GM21723 (cell line): ENCODE measurements at regions not wholly inside any gene's neighbourhood (a gene's known extent, or its start where the extent isn't known, plus 50 kb on each side); places are given as distances from the start of the nearest gene placed in this dataset.
"Not testable (repeated sequence)": the region's sequence is repeated elsewhere in the genome, so short reads cannot be mapped to it uniquely, and the experiment has no call there.

Source experiments
- ATAC-seq: cut with Tn5 transposase; IDR thresholded peaks from one replicate; pipeline ENCODE4 v1.9.1; 2021; ENCODE audit warnings: mild to moderate bottlenecking, moderate library complexity; ENCODE audit not compliant: unreplicated experiment

DNA sequence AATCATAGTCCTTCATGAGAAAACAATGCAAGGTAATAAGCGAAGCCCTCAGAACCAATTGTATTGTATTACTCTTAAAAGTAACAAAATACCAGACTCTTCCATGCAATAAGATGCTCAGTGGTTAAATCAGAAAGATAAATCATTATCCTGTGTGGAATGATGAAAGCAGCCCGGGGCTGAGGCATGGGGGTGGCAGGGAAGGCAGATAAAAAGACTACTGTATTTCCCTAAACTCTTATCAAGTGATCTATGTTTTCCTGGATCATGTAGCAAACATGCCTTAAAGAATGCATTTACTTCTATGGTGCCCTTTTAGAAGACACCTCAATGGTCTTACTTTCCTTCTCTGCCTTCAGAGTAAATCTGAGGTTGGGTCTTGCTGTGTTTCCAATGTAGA lies 105.6 kb upstream of the DAPK1 start:
- ATAC-seq, result no peak

DNA sequence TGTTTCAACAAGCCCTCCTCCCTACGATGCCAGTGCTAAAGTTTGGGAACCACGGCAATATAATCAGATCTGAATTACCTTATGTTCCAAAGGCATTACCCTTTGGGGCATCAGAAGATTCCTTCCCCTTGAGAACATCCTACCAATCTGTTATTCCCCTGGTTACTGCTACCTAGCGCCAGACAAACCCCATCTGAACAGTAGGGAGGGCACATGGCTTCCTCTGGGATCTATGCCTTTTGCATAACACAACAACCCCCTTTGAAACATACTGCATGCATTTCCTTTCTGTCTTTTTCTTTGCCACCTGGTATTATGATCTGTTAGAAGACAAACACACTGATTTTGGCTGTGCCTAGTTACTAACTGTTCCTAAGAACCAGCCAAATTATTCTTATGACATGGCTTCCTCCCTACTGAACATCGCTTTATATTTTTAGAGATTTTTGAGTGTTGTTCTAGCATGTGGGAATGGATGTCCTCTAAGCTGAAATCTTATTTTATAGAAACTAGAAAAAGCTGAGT lies 103.9 kb upstream of the DAPK1 start:
- no peak for ATAC-seq

DNA sequence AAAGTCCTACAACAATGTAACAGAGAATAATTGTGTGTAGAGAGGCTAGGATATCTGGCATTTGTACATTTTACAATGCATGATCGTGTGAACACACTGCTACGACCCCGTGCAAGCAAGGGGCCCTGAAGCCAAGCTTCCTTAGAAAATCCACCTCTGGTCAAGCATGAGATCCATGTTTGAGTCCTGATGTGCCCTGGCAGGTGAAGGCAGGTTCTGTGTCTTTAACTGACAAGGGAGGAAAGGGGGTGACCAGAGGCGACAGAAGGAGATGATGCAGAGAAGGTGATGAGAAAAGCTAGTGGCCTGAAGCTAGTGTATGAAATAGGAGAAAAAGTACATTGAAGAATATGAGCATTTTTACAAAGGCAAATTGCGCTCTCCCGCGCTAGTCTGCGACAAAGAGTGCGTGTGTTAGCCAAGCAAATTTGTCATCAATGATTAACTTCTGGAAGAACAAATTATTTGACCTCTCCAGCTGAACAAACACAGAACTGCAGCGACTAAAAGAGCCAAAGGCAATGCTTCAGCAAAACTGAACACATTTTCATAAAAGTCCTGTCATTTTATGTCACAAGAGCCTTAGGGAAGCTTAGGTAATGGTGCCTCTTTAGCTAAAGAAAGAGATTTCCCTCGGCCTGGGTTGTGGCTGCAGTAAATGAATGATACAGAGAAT lies 101.7 kb upstream of the DAPK1 start:
- ATAC-seq, result no peak

DNA sequence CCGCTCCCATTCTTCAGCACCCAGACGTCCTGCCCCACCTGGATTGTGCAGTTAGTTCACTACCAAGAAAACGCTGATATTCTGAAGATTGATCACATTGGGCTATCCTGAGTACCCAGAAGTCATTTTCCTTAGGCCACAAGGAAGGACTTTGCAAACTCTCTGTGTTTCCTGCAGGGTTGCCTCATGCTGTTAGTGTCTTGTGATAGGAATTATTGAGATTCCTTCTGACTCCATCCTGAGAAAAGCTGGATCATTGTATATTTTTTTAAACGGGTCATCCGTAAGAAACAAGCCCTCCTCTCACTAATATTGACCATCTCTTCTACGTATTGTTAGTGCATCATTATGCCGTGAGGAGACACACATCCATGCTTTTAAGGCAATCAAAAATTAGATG lies 96.0 kb upstream of the DAPK1 start:
- no peak for ATAC-seq

DNA sequence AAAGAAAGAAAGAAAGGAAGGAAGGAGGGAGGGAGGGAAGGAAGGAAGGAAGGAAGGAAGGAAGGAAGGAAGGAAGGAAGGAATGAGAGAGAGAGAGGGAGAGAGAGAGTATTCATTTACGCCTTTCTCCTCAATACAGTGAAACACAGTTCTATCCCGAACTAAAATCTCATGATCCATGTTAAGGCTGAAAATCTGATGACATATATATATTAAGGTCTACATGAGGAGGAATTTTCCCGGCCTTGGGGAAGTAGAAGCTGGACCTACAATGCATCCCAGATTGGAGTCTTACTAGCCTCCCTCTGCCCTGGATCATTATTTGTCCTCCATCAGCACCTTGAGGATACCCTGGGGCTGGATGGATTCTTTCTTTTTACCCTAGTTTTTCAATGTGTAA lies 95.1 kb upstream of the DAPK1 start:
- ATAC-seq, result no peak

DNA sequence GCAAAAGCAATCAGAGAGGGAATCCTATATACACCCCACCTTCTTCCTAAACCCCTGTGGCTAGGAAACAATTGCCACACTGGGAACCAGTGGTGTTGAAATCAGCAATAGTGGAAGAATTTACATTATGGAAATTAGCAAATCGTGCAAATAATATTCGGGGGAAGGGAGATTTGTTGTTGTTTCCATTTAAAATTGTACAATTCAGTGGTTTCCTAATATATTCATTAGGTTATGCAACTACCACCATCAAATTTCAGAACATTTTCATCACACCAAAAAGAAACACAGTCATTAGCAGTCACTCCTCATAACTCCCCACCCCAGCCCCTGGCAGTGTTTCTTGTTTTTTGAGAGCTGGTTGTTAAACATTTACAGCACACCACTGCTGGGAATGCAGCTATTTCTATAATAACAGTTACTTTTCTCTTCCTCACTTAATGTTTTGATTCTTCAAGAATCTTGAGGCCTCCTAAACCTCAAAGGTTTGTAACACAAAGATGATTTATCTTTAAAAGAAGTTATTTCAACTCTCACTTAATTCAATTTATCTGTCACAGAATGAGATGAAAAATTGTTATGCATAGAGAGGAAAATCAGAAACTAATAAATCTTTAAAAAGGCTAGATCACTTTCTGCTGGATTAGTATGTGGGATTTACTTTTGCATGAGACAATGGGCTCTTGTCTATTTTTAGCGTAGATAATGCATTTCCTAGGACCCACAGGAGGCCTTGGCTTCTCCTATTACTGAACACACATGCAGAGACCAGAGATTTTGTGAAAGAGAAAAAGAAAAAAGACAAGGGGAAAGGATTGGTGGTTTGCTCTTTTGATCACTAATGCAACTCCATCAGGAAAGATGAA lies 91.8 kb upstream of the DAPK1 start:
- no peak for ATAC-seq

DNA sequence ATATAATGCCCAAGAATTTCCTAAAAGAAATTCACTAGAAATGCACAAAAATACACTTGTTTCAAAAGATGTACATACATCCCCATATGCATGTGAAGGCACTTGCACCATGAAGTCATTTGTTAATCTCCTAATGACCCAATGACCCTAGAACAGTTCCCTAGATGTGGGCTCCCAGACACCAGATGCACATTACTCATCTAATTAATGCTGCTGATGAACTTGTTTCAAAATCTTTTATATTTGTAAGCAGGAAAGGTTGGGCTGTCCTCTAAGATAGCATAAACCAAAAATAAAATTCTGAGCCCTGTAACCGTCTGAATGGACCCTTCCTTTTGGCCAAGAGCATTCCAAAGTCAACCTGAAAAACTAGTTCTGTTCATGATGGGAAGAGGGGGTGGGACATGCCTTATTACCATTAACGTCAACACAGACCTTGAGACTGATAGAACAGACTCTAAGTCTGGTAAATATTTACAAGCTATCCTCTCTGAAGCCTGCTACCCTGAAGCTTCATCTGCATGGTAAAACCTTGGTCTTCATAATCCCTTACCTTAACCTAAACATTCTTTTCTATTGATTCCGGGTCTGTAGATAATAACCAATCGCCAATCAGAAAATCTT lies 91.0 kb upstream of the DAPK1 start:
- no peak for ATAC-seq

DNA sequence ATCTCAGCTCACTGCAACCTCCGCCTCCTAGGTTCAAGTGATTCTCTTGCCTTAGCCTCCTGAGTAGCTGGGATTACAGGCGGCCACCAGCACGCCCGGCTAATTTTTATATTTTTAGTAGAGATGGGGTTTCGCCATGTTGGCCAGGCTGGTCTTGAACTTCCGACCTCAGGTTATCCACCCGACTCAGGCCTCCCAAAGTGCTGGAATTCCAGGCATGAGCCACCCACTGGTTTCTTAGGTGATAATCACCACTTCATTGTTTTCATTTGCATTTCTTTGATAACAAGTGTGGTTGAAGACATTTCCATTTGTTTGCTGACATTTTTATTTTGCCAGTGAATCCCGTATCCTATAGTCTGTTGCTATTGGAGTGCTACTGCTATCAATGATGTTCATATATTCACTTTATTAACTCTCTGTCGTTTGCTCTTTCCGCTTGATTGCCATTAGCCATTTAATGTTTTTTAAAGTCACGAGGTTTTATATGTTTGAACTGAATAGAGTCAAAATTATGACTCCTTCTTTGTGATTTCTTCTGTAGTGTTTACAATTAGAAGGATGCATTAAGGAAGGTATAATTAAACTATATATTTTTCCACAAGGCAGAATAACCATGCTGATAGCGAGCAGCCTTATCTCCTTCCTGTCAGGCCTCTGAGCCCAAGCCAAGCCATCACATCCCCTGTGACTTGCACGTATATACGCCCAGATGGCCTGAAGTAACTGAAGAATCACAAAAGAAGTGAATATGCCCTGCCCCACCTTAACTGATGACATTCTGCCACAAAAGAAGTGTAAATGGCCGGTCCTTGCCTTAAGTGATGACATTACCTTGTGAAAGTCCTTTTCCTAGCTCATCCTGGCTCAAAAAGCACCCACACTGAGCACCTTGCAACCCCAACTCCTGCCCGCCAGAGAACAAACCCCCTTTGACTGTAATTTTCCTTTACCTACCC lies 87.3 kb upstream of the DAPK1 start:
- not testable (repeated sequence) for ATAC-seq

DNA sequence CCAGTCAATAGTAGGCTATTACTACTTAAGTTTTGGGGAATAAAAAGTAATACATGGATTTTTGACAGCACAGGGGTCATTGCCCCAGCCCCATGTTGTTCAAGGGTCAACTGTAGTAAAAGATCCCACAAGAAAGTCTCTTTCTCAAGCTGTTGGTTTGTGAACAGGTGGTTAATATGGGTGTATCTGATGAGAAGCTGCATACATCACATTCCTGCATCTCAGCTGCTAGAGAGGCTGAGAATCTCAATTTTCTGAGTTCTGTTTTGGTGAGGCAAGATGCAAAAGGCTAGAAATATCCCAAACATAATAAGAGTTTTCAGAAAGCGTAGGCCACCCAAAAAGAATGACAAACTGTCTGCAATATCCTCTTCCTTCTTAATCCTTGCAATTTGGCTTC lies 76.8 kb upstream of the DAPK1 start:
- no peak for ATAC-seq

DNA sequence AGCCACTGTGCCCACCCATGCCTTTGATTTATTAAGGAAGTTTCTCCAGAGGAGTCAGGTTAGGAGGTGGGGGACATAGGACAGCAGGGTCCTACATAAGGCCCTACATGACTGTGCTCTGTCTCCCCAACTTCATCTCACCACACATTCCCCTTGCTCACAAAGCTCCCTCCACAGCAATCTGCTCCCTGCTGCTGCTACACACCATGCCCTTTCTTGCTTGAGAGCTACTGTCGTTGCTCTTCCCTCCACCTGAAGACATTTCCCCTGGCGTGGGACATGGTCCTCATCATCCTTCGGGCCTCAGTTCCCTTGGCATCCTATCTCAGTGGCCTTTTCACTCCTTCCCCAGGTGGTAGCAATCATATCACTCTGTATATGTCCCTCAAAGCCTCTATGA lies 75.9 kb upstream of the DAPK1 start:
- no peak for ATAC-seq

DNA sequence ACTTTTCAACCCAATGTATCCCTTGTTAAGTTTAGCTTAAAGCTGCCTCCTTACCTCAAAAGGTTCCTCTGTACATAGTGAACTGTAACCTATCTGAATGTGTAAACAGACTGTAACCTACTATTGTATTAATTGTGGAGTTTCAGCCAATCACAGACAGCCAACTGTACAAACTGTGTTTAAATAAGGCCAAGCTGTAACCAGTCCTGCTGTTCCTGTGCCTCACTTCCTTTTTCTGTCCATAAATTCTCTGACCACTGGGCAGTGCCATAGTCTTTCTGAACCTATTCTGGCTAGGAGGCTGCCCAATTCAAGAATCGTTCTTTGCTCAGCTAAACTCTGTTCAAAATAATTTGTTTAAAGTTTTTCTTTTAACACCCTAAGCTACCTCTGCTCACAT lies 74.7 kb upstream of the DAPK1 start:
- no peak for ATAC-seq

DNA sequence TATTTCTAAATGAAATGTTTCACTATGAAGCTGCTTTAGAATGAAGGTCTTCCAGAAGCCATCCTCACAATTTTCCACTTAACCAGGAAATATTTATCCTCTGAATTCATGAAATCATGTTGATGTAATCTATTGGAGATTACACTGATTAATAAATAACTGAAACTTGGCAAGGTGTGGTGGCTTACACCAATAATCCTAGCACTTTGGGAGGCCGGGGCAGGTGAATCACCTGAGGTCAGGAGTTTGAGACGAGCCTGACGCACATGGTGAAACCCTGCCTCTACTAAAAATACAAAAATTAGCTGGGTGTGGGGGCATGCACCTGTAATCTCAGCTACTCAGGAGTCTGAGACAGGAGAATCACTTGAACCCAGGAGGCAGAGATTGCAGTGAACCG lies 73.8 kb upstream of the DAPK1 start:
- not testable (repeated sequence) for ATAC-seq

DNA sequence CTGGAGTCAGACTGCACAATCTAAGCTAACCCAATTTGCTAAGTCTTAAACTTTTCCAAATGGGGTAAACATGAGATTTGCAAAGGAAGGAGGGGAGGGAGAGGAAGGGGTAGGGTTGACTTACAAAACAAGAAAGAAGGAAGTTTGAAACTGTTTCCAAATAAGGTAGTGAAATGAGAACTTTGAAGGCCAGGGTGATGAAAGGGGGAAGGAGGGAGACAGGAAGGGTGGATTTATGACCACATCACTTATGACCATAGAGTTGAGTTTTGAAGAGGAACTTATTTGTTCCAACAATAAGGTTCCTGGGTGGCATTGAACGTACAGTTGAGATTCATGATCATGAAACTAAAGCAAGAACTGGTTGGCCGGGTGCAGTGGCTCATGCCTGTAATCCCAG lies 72.5 kb upstream of the DAPK1 start:
- ATAC-seq, result no peak

DNA sequence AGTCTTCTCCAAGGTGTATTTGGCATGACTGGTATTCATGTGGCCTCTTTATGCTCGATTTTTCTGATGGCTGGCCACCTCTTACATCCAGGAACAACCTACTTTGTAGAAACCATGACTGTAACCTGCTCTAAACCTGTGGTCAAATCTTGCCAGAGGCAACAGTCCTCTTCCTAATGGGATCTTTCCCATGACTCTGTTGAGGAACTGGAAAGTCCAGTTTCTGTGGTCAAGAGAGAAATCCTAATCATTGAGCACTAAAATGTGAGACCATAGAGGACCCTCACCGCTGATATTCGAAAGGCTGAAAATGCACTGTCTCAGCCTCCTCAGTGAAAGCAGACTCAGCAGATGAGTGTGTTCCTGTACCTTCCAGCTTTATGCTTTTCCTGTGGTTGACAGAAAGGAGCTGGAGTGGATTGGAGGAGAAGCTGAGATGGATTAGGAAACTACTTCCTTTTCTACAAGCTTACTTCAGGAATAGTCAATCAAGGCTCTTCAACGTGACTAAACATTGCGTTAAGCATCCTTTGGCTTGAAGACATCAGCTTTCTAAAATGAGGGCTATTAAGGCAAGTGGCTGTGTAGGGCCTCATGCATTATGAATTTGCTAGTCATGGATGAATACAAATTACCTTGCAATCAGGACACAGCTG lies 69.7 kb upstream of the DAPK1 start:
- no peak for ATAC-seq

DNA sequence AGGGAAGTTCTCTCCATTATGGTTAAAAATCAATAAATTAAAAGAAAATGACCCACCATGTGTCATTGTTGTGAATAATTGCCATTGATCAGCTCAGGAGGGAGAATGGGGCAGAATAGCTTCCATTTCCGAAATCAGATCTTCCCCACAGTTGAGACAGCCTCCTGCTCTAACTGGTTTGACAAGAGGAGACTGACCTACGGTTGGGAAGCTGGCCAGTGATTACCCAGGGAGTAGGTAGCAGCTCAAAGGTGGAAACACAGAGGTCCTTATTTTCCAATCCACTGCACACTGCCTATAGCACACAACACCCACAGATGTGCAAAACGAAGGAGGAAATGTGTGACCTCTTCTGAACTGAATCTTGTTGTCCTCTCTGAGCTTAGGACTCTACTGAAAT lies 69.0 kb upstream of the DAPK1 start:
- no peak for ATAC-seq

DNA sequence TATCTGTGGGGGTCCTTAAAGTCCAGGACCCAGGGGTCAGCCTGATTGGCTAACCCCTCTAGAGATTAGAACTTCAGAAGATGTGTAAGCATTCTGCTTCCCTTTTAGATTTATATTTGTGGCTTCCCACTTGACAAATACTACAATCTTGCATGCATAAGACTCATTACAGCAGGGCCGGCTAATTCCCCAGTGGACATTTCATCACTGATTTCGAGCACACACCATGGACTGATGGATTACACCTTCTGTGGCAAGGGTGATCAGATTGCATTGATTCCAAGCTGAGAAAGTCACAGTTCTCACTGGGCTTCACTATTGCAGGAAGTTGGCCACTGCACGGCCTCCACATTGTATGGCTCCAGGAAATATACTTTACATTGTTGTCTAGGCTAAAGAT lies 65.8 kb upstream of the DAPK1 start:
- ATAC-seq, result no peak

DNA sequence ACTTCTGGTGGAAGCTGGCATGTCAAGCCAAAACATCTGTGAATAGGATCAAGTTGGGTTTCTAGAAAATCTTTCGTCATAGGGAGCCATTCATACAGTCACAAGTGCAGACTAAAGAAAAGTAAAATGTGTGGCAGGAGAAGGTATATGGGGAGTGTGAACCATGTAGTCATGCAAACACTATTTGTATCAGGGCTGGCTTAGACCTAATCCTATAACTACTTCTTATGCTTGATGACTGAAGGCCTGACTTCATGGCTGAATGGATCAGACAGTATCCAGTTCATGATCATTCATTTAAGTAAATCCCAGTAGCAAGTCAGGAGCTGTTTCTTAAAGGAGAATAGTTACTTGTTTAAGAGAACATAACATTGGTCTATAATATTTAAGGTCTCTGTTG lies 63.8 kb upstream of the DAPK1 start:
- no peak for ATAC-seq

DNA sequence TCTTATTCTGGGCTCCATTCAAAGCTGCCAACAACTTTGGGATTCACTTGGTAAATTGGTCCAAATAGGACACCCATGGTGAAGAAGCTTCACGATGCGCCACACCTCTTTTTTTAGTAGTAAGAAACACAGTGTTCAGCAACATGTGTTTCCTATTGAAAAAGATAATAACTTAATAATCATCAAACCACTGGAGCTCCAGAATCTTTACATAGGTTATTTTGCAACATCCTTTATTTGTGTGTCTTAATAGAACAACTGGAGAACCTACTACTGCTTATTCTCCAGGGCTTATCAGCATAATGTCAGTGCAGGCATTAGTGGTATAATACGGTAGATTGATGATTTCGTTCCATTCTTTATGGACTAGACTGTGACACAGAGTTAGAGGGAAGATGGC lies 63.3 kb upstream of the DAPK1 start:
- ATAC-seq, result no peak

DNA sequence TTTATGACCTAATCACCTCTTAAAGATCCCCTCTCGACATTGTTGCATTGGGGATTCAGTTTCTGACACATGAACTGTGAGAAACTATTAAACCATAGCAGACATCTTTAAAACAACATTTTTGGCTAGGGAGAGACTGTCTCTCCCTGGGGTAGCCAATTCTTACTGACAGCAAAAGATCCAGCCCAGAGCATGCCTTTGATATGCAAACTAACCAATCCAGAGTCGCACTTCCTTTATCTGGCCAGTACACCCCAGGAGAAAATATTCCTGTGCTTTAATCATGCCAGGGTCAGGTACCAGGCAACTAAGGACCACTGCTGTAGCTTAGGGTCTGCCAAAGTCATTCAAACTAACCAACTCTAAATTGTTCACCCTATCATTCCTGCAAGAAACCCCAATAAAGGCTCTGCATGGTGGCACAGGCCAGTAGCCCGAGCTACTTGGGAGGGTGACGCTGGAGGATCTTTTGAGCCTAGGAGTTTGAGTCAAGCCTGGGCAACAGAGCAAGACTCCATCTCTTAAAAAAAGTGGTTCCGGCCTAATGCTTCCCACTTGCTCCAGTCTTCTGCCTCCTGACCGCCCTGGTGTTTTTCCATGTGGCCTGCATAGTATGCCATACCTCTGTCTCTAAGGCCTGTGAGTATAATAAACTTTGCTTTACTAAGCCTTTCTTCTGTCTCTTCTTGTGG lies 62.3 kb upstream of the DAPK1 start:
- no peak for ATAC-seq

DNA sequence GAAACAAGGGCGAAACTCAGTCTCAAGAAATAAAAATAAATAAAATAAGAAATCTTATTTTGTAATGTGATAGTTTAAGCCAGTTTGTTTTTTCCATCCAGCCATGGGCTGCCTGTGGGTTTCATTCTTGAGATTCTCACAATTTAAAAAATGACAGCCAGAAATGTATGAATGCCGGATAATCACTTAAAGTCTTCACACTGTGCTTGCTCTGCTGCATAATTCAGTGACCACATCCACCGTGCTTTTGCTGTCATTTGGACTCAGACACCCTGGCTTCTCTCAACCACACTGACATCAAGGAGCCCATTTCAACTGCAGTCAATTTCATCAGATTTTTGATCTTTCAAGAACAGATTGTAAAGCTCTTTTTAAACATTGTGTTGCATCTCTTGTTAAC lies 61.0 kb upstream of the DAPK1 start:
- ATAC-seq, result no peak
